ENCODE measurements at regions not wholly inside any gene's neighbourhood (a gene's known extent, or its start where the extent isn't known, plus 50 kb on each side); places are given as distances from the start of the nearest gene placed in this dataset.

DNA sequence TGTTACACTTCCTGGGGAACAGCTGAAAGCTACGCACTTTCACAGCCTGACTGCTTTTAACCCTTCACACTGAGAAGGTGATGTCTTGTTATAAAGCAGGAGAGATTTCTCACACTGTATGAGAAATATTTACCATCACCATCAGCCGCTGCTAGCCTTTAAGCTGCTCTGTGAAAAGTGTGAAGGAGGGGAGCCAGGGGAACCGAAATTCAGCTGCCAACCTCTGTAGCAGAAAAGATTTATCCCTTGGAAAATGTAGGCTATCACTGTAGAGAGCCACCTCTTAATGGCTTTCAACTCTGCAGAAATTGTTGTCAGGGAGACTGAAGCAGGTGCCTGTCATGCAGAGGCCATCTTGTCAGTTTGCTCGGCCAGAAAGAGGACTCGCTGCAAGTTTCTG lies 145.3 kb downstream of the SP3 start:
- no peak for DNase-seq (ENCODE audit: low read depth in 2 of 2)

DNA sequence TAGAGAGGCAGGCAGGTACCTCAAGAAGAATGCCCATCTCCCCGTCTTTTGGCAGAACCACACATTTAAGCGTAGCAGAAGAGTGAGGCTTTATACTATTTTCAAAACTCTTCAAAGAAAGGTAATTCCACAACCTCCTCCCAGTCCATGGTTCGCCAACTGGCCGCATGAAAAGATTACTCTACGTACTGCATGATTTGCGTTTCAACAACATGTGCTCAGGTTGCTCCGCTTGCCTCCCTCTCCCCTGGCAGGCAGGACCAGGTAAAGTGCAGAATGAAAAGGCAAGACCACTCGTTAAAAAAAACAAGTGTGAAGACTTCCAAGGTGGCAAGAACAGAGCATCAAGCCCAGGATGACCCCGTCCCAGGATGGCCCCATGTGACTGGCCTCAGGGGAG lies 143.7 kb downstream of the SP3 start:
- DNase-seq (ENCODE audit: low read depth in 2 of 2) = no peak

DNA sequence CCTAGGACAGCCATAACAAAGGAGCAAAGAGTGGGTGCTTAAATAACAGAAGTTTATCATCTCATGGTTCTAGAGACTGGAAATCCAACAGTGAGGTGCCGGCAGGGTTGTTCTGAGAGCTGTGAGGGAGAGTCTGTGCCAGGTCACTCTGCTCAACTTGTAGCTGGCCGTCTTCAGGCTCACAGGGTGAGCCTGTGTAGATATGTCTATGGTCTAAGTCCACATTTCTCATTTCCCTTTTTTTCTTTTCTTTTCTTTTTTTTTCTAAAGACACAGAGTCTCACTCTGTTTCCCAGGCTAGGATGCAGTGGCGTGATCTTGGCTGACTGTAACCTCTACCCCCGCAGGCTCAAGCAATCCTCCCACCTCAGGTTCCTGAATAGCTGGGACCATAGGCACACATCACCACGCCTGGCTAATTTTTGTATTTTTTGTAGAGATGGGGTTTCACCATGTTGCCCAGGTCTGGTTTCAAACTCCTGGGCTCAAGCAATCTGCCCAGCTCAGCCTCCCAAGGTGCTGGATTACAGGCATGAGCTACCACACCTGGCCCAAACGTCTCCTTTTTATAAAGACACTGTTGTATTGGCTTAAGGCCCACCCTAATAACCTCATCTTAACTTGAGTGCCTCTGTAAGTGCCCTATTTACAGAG lies 142.2 kb downstream of the SP3 start:
- DNase-seq (ENCODE audit: low read depth in 2 of 2) = no peak

DNA sequence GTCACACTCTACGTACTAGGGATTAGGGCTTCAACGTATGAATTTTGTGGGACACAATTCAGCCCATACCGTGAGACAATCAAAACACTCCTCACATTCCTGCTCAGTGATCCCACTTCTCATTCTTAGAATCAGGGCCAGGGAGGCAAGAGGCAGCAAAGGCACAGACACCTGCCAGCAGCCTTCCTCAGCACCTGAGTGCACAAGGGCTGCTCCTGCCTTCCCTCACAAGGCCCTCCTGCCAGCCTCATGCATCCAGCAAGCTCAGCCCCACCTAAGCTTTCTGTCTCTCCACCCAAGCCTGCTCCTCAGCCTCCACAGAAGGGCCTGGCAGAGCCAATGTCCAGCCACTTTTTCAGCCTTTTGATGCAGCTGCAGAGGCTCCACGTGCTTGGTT lies 141.6 kb downstream of the SP3 start:
- DNase-seq (ENCODE audit: low read depth in 2 of 2) = no peak

DNA sequence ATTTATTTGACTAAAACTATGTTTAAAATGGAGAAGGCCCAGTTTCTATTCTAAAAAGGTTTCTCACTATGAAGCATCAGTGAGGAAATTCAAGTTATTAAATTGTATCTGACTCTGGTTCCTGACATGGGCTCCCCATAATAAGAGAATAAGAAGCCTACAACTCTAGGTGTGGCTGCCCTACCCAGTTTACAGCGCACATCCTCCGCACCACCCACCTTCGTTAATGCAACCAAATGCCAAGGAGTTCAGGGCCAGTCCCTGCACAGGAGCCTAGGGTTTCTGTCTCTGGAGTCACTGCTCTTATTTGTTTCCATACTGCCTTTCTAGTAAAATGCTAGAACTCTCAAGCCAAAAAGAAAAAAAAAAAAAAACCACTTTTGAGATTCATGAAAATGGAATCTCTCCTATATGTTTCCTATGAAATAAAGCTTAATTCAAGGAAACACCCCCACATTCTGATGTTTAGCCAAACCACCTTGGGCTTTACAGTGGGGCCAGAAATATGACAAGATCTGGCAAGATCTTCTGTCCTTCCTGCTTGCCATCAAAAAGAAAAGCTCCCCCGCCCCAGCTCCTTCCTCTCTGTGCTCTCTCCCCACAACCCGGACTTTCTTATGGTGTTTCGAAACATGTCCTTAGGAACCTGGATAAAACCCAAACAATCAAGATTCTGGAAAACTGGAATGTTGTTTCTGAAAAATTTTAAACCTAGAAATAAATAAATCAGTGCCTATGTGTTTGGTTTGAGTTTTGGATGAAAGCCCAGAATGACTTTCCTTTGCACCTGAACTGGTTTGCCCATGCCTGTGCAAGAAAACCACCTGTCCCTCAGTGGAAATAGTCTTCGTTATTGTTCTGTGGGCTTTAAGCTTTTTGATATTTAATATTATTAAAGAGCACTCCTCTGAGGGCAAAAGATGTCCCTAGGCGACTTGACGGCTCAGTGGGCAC lies 136.7 kb downstream of the SP3 start:
- no peak for DNase-seq (ENCODE audit: low read depth in 2 of 2)

DNA sequence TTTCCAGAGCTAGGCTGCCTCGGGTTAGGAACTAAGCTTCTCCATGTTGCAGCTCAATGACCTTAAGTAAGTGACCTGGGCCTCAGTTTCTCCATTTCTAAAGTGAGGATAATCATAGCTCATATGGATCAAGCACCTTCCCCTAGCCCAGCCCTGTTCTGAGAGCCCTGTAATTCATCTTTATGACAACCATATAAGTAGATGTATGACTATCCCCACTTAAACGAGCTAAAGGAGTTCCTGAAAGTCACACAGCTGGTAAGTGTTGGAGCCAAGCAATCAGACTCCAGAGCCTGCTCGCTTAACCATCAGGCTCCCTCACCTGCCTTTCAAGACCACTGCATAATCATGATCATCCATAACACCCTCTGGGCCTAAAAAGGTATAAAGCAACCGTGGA lies 135.4 kb downstream of the SP3 start:
- no peak for DNase-seq (ENCODE audit: low read depth in 2 of 2)

DNA sequence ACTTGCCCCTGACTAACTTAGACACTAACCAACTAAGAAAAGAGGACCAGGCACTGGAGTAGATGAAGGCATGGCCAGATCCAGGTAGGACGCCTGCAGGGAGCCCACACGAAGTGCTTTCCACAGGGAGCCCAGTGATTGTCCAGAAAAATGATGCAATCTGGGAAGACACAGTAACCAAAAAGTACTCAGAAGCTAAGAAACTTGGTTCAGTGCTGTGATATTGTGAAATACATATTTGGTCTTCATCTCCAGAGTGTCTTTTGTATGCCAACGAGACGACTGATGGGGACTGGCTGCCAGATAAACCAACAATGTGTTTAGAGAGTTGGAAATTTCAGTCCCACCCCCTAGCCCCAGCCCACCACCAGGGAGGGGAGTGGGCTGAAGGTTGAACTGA lies 135.0 kb downstream of the SP3 start:
- no peak for DNase-seq (ENCODE audit: low read depth in 2 of 2)

DNA sequence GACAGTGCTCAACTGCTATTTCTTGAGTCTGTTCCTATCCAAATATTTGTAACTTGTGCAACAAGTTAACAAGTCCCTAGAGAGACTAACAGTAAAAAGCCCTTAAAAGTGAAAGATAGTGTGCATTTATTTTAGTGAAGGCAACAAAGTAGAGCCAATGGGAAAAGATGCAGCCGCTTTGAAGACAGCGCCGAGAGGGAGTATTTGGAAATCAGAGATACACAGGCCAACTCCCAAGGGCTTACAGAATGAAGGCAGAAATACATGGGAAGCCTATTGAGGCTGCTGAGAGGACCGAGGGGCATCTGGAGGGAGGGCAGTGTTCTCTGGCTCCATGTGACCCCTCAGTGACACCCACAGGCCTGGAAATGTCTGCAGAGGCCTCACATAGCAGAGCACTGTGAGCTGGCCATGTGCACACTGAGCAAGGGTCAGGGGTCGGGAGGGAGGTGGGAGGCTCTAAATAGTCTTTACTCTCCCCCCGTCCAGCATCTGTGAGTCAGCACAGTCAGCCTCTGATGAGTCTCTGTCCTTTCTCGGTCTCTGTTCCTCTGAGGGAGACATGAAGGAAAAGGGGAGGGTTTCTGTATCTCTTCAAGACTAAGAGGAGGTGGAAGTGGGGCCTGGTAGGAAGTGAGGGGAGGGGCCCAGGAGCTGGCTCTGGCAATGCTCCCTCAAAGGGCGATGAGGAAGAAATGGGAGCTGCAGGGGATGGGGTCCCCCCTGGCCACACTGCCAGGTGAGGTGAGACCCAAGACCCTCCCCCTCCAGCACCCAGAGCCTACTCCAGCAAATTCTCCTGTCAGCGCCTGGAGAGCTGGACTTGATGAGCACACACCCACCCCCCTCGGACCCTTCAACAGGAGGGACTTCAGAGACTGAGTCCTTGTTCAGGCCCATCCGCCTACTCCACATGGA lies 133.6 kb downstream of the SP3 start:
- no peak for DNase-seq (ENCODE audit: low read depth in 2 of 2)

DNA sequence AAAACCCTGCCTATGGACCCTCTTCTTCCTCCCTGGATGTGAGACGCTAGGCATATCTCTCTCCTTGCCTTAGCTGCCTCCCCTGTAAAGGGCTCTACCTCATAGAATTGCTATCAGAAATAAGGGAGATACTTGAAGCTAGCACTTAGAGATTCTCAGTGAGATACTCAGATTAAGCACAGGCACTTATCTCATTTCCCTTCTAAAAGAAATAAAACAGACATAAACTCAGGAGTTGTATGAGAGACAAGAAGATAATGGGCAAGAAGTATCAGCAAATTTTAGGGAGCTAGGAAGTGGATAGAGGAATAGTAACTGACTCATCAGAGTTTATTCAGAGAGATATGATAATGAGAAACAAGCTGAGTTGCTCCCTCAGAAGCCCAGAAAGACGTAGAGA lies 131.0 kb downstream of the SP3 start:
- DNase-seq (ENCODE audit: low read depth in 2 of 2) = no peak

DNA sequence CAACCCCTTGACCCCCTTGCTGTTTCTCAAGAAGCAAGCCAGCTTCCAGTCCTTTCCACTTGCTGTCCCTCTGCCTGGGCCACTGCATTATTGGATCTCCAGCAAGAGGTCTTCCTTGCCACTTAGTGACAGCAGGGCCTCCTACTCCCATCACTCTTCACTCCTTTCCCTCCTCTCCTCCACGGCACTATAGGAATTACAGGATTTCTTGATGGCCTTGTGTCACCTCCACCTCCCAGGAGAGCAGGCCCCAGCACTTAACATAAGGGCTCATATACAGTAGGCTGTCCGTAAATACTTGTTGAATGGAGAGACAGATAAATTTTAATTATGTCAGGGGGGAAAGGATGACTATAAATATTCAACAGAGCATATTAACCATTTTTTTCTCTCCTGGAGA lies 129.4 kb downstream of the SP3 start:
- no peak for DNase-seq (ENCODE audit: low read depth in 2 of 2)

DNA sequence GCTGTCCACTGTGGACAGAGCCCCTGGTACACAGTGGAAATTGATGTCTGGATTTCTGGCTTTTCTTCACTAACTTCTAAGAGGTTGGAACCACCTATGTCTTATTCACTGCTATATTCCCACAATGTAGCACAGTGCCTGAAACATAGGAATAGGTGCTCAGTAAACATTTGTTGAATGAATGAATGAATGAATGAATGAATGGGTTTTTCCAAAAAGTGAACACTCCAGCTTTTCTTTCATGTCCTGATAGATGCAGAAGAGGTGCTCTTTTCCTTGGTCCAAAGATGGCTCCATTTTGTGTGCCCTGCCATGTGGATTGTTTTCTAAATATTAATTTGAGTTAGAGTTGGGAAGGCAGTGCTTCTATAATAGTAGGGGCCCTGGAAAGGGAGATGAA lies 124.1 kb downstream of the SP3 start:
- no peak for DNase-seq (ENCODE audit: low read depth in 2 of 2)

DNA sequence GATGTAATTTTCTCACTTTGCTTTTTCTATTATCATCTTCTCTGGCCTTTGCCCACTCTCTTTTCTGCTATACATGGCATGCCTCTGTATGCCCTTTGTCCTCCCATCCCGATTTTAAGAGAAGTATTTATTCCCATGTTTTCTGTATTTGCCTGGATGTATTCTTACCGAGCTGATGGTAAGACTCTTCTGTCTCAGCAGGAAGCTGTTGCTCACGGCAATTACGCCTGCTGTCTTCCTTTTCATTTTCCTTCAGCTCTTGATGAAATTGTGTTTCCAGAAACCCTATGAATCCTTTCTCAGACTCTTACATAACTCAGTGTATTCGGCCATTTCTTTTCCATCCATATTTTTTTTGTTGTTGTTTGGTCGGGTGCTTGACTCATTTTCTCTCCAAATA lies 121.6 kb downstream of the SP3 start:
- DNase-seq (ENCODE audit: low read depth in 2 of 2) = no peak

DNA sequence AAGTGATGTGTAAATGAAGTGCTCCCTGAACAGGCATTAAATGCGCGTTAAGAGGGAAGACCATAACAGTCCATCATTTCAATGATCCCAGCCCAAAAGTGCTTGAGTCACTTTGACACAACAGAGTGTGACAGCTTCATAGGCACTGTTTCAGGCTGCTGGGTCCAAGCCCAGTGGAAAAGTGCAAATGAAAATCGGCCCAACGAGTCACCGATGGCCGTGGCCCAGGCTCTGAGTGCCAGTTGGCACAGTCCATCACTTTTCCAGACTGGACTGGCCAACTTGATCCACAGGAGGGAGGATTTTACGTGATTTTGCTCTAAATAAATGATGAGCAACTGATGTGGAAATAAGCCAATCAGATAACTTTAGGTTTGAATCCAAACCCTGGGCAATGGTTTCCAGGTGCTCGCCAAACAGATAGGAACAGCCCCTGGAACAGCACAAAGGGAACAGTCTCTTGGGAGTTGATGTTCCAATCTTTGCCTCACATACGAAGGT lies 114.0 kb downstream of the SP3 start:
- no peak for DNase-seq (ENCODE audit: low read depth in 2 of 2)

DNA sequence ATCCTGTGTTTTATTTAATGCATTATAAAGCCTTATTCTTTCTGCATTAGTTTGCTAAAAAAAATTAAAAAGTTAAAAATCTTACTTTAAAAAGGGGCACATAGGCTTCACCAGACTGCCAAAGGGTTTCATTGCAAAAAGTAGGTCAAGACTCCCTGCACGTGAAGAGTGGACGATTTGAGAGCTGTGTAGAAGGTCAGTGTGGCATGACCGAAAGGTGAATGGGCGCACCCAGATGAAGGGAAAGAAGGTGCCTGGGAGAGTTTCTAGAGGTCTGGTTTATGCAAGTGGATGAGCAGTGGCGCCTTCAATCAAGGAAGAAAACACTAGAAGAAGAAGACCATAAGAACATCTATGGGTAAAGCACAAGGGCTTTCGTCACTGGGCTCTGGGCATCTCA lies 111.0 kb downstream of the SP3 start:
- DNase-seq (ENCODE audit: low read depth in 2 of 2) = no peak

DNA sequence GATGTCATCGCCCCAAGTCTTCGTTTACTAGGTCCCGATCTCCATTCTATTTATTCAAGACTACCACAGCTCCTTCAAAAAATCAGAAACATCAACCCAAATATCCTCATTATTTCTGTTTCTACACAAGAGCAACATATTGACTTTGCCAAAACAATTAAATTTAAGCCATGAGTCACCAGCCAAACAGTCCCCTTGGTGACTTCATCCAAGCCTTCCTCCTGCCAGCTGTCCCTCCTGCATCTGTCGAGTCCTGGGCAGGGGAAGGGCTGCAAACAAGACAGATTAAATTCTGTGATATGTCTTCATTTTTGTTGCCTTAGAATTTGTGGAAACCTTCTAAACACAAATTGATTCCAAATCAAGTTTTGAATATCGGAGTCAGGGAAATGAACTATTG lies 110.3 kb downstream of the SP3 start:
- DNase-seq (ENCODE audit: low read depth in 2 of 2) = no peak

DNA sequence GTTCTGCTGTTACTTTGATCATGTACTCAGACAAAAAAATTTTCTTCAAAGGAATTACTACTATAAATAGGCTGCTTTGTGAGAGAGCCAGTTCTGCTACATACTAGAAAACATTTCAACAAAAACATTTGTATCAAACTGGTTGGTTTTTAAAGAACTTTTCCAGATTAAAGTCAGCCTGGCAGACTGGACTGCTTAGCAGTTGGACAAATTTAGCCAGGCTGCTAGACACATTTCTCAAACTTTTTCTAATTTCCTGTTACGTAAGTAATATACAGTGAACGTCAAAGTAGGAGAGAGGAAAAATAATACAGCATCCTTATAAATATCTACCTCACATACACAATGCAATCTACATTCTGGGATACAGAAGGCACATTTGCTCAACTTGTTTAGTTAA lies 109.5 kb downstream of the SP3 start:
- DNase-seq (ENCODE audit: low read depth in 2 of 2) = no peak

Measured in stimulated activated CD4-positive, alpha-beta T cell treated with anti-CD3 and anti-CD28 coated beads, Interleukin-15, amount 100 ng/mL, for 48 hours (primary cell).